GM10248 (cell line): ENCODE measurements at regions not wholly inside any gene's neighbourhood (a gene's known extent, or its start where the extent isn't known, plus 50 kb on each side); places are given as distances from the start of the nearest gene placed in this dataset.

Source experiments
- CTCF ChIA-PET: fragments of 300-600 bp; sonication (Branson Sonifier 250); formaldehyde crosslinking; extraction: SDS; loops from one replicate; lab custom pipeline; 2021; ENCODE audit warnings: antibody characterized with exemption; lab: Yijun Ruan, JAX
- POLR2A ChIA-PET: fragments of 350-650 bp; sonication (Branson Sonifier 250); formaldehyde crosslinking; extraction: SDS; loops from one replicate; lab custom pipeline; 2020; ENCODE audit warnings: antibody characterized with exemption; lab: Yijun Ruan, JAX
- DNase-seq: peaks from one replicate; pipeline ENCODE4 v3.0.0; 2012; ENCODE audit errors: extremely low spot score
- TF ChIP-seq, protein P1 (sequence below): IDR thresholded peaks from 2 replicates; pipeline ENCODE4 v1.5.1; 2012; ENCODE audit warnings: mild to moderate bottlenecking, low read depth; ENCODE audit errors: extremely low read depth, missing control alignments, control extremely low read depth

DNA sequence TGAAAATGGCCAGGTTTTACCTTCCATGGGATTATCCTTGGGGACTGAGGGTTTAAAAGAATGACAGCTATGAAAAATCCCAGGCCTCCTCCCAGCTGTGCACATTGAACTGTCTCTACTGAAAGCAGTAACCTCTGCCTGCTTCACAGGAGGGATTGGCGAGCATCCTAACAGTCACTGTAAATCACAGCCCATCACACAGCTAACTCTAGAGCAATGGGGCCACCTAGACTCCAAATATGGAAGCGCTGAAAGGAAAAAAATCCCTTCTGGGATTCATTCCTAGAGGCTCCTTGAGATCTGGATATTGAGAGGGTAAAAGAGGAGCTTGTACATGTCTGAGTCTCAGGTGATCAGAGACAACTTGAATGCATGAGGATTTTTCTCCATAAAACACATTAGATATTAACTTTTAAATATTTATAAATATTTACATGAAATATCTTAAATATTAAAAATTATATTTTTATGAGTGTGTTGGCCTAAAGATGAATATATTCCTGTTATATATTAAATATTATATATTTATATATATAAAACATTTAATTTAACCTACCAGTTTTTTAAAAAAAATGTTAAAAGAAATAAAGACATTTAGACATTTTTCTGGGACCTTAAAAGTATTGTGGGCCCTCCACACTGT, 133.8 kb upstream of the SLC24A2 start:
- TF ChIP-seq, protein P1, sequence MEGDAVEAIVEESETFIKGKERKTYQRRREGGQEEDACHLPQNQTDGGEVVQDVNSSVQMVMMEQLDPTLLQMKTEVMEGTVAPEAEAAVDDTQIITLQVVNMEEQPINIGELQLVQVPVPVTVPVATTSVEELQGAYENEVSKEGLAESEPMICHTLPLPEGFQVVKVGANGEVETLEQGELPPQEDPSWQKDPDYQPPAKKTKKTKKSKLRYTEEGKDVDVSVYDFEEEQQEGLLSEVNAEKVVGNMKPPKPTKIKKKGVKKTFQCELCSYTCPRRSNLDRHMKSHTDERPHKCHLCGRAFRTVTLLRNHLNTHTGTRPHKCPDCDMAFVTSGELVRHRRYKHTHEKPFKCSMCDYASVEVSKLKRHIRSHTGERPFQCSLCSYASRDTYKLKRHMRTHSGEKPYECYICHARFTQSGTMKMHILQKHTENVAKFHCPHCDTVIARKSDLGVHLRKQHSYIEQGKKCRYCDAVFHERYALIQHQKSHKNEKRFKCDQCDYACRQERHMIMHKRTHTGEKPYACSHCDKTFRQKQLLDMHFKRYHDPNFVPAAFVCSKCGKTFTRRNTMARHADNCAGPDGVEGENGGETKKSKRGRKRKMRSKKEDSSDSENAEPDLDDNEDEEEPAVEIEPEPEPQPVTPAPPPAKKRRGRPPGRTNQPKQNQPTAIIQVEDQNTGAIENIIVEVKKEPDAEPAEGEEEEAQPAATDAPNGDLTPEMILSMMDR, result no peak
- POLR2A ChIA-PET, result no interaction called here
- CTCF ChIA-PET, result interaction anchor here (1.5 kb wide), 1 partner anchor 28 kb away, joined by 3 read pairs; no protein-coding TSS in a partner anchor
- DNase-seq, result no peak

- TF ChIP-seq, protein P1, result no peak
- no peak for DNase-seq
- ChIA-PET CTCF (no interaction called here), POLR2A (no interaction called here)
These were observed 131.6 kb upstream of the SLC24A2 start for GRCh38 chr9:19920401-19920800.

- ChIA-PET POLR2A (no interaction called here), CTCF (no interaction called here)
- TF ChIP-seq, protein P1, result no peak
- DNase-seq, result no peak
These were observed 129.8 kb upstream of the SLC24A2 start for GRCh38 chr9:19918630-19919029.

- ChIA-PET POLR2A (no interaction called here), CTCF (no interaction called here)
- no peak for DNase-seq
- TF ChIP-seq, protein P1, result no peak
These were observed 125.2 kb upstream of the SLC24A2 start for GRCh38 chr9:19914044-19914443.

GRCh38 chr9:19913151-19913550, 124.3 kb upstream of the SLC24A2 start:
- ChIA-PET POLR2A (no interaction called here), CTCF (no interaction called here)
- DNase-seq, result no peak
- TF ChIP-seq, protein P1, result no peak

- ChIA-PET POLR2A (no interaction called here), CTCF (no interaction called here)
- TF ChIP-seq, protein P1, result no peak
- no peak for DNase-seq
These were observed 114.2 kb upstream of the SLC24A2 start for GRCh38 chr9:19903076-19903475.
